ENCODE measurements at regions not wholly inside any gene's neighbourhood (a gene's known extent, or its start where the extent isn't known, plus 50 kb on each side); places are given as distances from the start of the nearest gene placed in this dataset.

GRCh38 chr2:45337481-45337880, 273.6 kb downstream of the SRBD1 start:
- Histone ChIP-seq H3K4me3 (ENCODE audit: low read depth in 1 of 5, low read length in 5 of 5) (no peak overlapping the region), H3K27ac (ENCODE audit: low read depth, low read length) (no peak overlapping the region), H3K9me3 (ENCODE audit: control insufficient read depth in 5 of 5, low read length in 5 of 5) (no peaks in the 10 kb centered on the region), H3K4me1 (ENCODE audit: control insufficient read depth in 5 of 5, insufficient read depth in 5 of 5, low read length in 5 of 5) (peaks cover 0 to 3% (median 0%) of the 10 kb centered on the region in 5 donors), H3K27me3 (ENCODE audit: control insufficient read depth in 5 of 5, insufficient read depth in 4 of 5, low read length in 5 of 5) (peaks cover 0 to 10% (median 0%) of the 10 kb centered on the region in 5 donors), H3K36me3 (ENCODE audit: control insufficient read depth in 5 of 5, insufficient read depth in 5 of 5, low read length in 5 of 5) (no peaks in the 10 kb centered on the region), H3K9ac (ENCODE audit: low read length in 5 of 5) (no peak overlapping the region)

GRCh38 chr2:45334205-45334604, 276.9 kb downstream of the SRBD1 start:
- no peaks in the 10 kb centered on the region for H3K36me3 ChIP-seq (ENCODE audit: control insufficient read depth in 5 of 5, insufficient read depth in 5 of 5, low read length in 5 of 5)
- no peaks in the 10 kb centered on the region for H3K9me3 ChIP-seq (ENCODE audit: control insufficient read depth in 5 of 5, low read length in 5 of 5)
- no peak overlapping the region for H3K9ac ChIP-seq (ENCODE audit: low read length in 5 of 5)
- peaks cover 0 to 3% (median 0%) of the 10 kb centered on the region in 5 donors for H3K4me1 ChIP-seq (ENCODE audit: control insufficient read depth in 5 of 5, insufficient read depth in 5 of 5, low read length in 5 of 5)
- H3K27ac ChIP-seq (ENCODE audit: low read depth, low read length): no peak overlapping the region
- peaks cover 0 to 2% (median 1%) of the 10 kb centered on the region in 5 donors for H3K27me3 ChIP-seq (ENCODE audit: control insufficient read depth in 5 of 5, insufficient read depth in 4 of 5, low read length in 5 of 5)
- H3K4me3 ChIP-seq (ENCODE audit: low read depth in 1 of 5, low read length in 5 of 5): no peak overlapping the region

- no peaks in the 10 kb centered on the region for H3K9me3 ChIP-seq (ENCODE audit: control insufficient read depth in 5 of 5, low read length in 5 of 5)
- no peak overlapping the region for H3K4me3 ChIP-seq (ENCODE audit: low read depth in 1 of 5, low read length in 5 of 5)
- H3K9ac ChIP-seq (ENCODE audit: low read length in 5 of 5): no peak overlapping the region
- no peak overlapping the region for H3K27ac ChIP-seq (ENCODE audit: low read depth, low read length)
- no peaks in the 10 kb centered on the region for H3K36me3 ChIP-seq (ENCODE audit: control insufficient read depth in 5 of 5, insufficient read depth in 5 of 5, low read length in 5 of 5)
- peaks cover 0 to 3% (median 0%) of the 10 kb centered on the region in 5 donors for H3K4me1 ChIP-seq (ENCODE audit: control insufficient read depth in 5 of 5, insufficient read depth in 5 of 5, low read length in 5 of 5)
- H3K27me3 ChIP-seq (ENCODE audit: control insufficient read depth in 5 of 5, insufficient read depth in 4 of 5, low read length in 5 of 5): peaks cover 0 to 4% (median 0%) of the 10 kb centered on the region in 5 donors
Observed at GRCh38 chr2:45332567-45332966, 278.5 kb downstream of the SRBD1 start.

- no peak overlapping the region for H3K9ac ChIP-seq (ENCODE audit: low read length in 5 of 5)
- peaks cover 0 to 4% (median 0%) of the 10 kb centered on the region in 5 donors for H3K27me3 ChIP-seq (ENCODE audit: control insufficient read depth in 5 of 5, insufficient read depth in 4 of 5, low read length in 5 of 5)
- H3K36me3 ChIP-seq (ENCODE audit: control insufficient read depth in 5 of 5, insufficient read depth in 5 of 5, low read length in 5 of 5): no peaks in the 10 kb centered on the region
- H3K4me3 ChIP-seq (ENCODE audit: low read depth in 1 of 5, low read length in 5 of 5): no peak overlapping the region
- no peaks in the 10 kb centered on the region for H3K9me3 ChIP-seq (ENCODE audit: control insufficient read depth in 5 of 5, low read length in 5 of 5)
- H3K27ac ChIP-seq (ENCODE audit: low read depth, low read length): no peak overlapping the region
- no peaks in the 10 kb centered on the region for H3K4me1 ChIP-seq (ENCODE audit: control insufficient read depth in 5 of 5, insufficient read depth in 5 of 5, low read length in 5 of 5)
Observed at GRCh38 chr2:45332094-45332493, 279.0 kb downstream of the SRBD1 start.

GRCh38 chr2:45331410-45331786, 279.7 kb downstream of the SRBD1 start:
- no peaks in the 10 kb centered on the region for H3K4me1 ChIP-seq (ENCODE audit: control insufficient read depth in 5 of 5, insufficient read depth in 5 of 5, low read length in 5 of 5)
- H3K27ac ChIP-seq (ENCODE audit: low read depth, low read length): no peak overlapping the region
- H3K27me3 ChIP-seq (ENCODE audit: control insufficient read depth in 5 of 5, insufficient read depth in 4 of 5, low read length in 5 of 5): peaks cover 0 to 4% (median 0%) of the 10 kb centered on the region in 5 donors
- no peak overlapping the region for H3K4me3 ChIP-seq (ENCODE audit: low read depth in 1 of 5, low read length in 5 of 5)
- H3K36me3 ChIP-seq (ENCODE audit: control insufficient read depth in 5 of 5, insufficient read depth in 5 of 5, low read length in 5 of 5): no peaks in the 10 kb centered on the region
- H3K9me3 ChIP-seq (ENCODE audit: control insufficient read depth in 5 of 5, low read length in 5 of 5): no peaks in the 10 kb centered on the region
- H3K9ac ChIP-seq (ENCODE audit: low read length in 5 of 5): no peak overlapping the region

GRCh38 chr2:45330637-45331409, 280.2 kb downstream of the SRBD1 start:
- Histone ChIP-seq H3K36me3 (ENCODE audit: control insufficient read depth in 5 of 5, insufficient read depth in 5 of 5, low read length in 5 of 5) (no peaks in the 10 kb centered on the region), H3K27me3 (ENCODE audit: control insufficient read depth in 5 of 5, insufficient read depth in 4 of 5, low read length in 5 of 5) (peaks cover 0 to 4% (median 0%) of the 10 kb centered on the region in 5 donors), H3K4me3 (ENCODE audit: low read depth in 1 of 5, low read length in 5 of 5) (no peak overlapping the region), H3K9me3 (ENCODE audit: control insufficient read depth in 5 of 5, low read length in 5 of 5) (no peaks in the 10 kb centered on the region), H3K9ac (ENCODE audit: low read length in 5 of 5) (no peak overlapping the region), H3K4me1 (ENCODE audit: control insufficient read depth in 5 of 5, insufficient read depth in 5 of 5, low read length in 5 of 5) (no peaks in the 10 kb centered on the region), H3K27ac (ENCODE audit: low read depth, low read length) (no peak overlapping the region)

GRCh38 chr2:45330108-45330507, 281.0 kb downstream of the SRBD1 start:
- Histone ChIP-seq H3K9ac (ENCODE audit: low read length in 5 of 5) (no peak overlapping the region), H3K4me3 (ENCODE audit: low read depth in 1 of 5, low read length in 5 of 5) (no peak overlapping the region), H3K27me3 (ENCODE audit: control insufficient read depth in 5 of 5, insufficient read depth in 4 of 5, low read length in 5 of 5) (peaks cover 0 to 4% (median 0%) of the 10 kb centered on the region in 5 donors), H3K9me3 (ENCODE audit: control insufficient read depth in 5 of 5, low read length in 5 of 5) (no peaks in the 10 kb centered on the region), H3K27ac (ENCODE audit: low read depth, low read length) (no peak overlapping the region), H3K36me3 (ENCODE audit: control insufficient read depth in 5 of 5, insufficient read depth in 5 of 5, low read length in 5 of 5) (no peaks in the 10 kb centered on the region), H3K4me1 (ENCODE audit: control insufficient read depth in 5 of 5, insufficient read depth in 5 of 5, low read length in 5 of 5) (no peaks in the 10 kb centered on the region)

- Histone ChIP-seq H3K4me1 (ENCODE audit: control insufficient read depth in 5 of 5, insufficient read depth in 5 of 5, low read length in 5 of 5) (no peaks in the 10 kb centered on the region), H3K4me3 (ENCODE audit: low read depth in 1 of 5, low read length in 5 of 5) (no peak overlapping the region), H3K9ac (ENCODE audit: low read length in 5 of 5) (no peak overlapping the region), H3K27me3 (ENCODE audit: control insufficient read depth in 5 of 5, insufficient read depth in 4 of 5, low read length in 5 of 5) (peaks cover 0 to 4% (median 0%) of the 10 kb centered on the region in 5 donors), H3K27ac (ENCODE audit: low read depth, low read length) (no peak overlapping the region), H3K36me3 (ENCODE audit: control insufficient read depth in 5 of 5, insufficient read depth in 5 of 5, low read length in 5 of 5) (no peaks in the 10 kb centered on the region), H3K9me3 (ENCODE audit: control insufficient read depth in 5 of 5, low read length in 5 of 5) (peaks cover 0 to 2% (median under 1%) of the 10 kb centered on the region in 5 donors)
Observed at GRCh38 chr2:45329045-45329677, 281.9 kb downstream of the SRBD1 start.

- Histone ChIP-seq H3K27ac (ENCODE audit: low read depth, low read length) (no peak overlapping the region), H3K4me1 (ENCODE audit: control insufficient read depth in 5 of 5, insufficient read depth in 5 of 5, low read length in 5 of 5) (no peaks in the 10 kb centered on the region), H3K36me3 (ENCODE audit: control insufficient read depth in 5 of 5, insufficient read depth in 5 of 5, low read length in 5 of 5) (no peaks in the 10 kb centered on the region), H3K9me3 (ENCODE audit: control insufficient read depth in 5 of 5, low read length in 5 of 5) (peaks cover 0 to 9% (median 5%) of the 10 kb centered on the region in 5 donors), H3K9ac (ENCODE audit: low read length in 5 of 5) (no peak overlapping the region), H3K4me3 (ENCODE audit: low read depth in 1 of 5, low read length in 5 of 5) (no peak overlapping the region), H3K27me3 (ENCODE audit: control insufficient read depth in 5 of 5, insufficient read depth in 4 of 5, low read length in 5 of 5) (peaks cover 0 to 4% (median 0%) of the 10 kb centered on the region in 5 donors)
Observed at GRCh38 chr2:45328264-45328870, 282.7 kb downstream of the SRBD1 start.

GRCh38 chr2:45323344-45323743, 287.7 kb downstream of the SRBD1 start:
- peaks cover 0 to 14% (median 6%) of the 10 kb centered on the region in 5 donors for H3K9me3 ChIP-seq (ENCODE audit: control insufficient read depth in 5 of 5, low read length in 5 of 5)
- no peak overlapping the region for H3K4me3 ChIP-seq (ENCODE audit: low read depth in 1 of 5, low read length in 5 of 5)
- H3K36me3 ChIP-seq (ENCODE audit: control insufficient read depth in 5 of 5, insufficient read depth in 5 of 5, low read length in 5 of 5): no peaks in the 10 kb centered on the region

More at GRCh38 chr2:45323344-45323743, 287.7 kb downstream of the SRBD1 start:
- H3K9ac ChIP-seq (ENCODE audit: low read length in 5 of 5): no peak overlapping the region
- H3K27me3 ChIP-seq (ENCODE audit: control insufficient read depth in 5 of 5, insufficient read depth in 4 of 5, low read length in 5 of 5): no peaks in the 10 kb centered on the region
- H3K27ac ChIP-seq (ENCODE audit: low read depth, low read length): no peak overlapping the region
- no peaks in the 10 kb centered on the region for H3K4me1 ChIP-seq (ENCODE audit: control insufficient read depth in 5 of 5, insufficient read depth in 5 of 5, low read length in 5 of 5)
